Kidney (tissue), 13 donors: ENCODE measurements at regions not wholly inside any gene's neighbourhood (a gene's known extent, or its start where the extent isn't known, plus 50 kb on each side); places are given as distances from the start of the nearest gene placed in this dataset.

Experiments
- DNase-seq, 5 donors: peaks; one replicate each; pipeline ENCODE4 v3.0.0-alpha.2; 2013 to 2020
- FAIRE-seq: peaks from 2 replicates; lab custom pipeline; 2012; peaks lifted over from hg19 to GRCh38; lab: Jason Lieb, UNC
- H3K27ac ChIP-seq, 2 donors: one replicate each; pipeline ENCODE4 v1.7.0; 2013; ENCODE audit warnings: low read depth in 2 of 2, low read length in 2 of 2, inconsistent platforms in 1 of 2
- H3K27me3 ChIP-seq: one replicate; pipeline ENCODE4 v1.7.1; 2013; ENCODE audit warnings: low read length, inconsistent platforms; ENCODE audit not compliant: control insufficient read depth, insufficient read depth
- H3K36me3 ChIP-seq, 3 donors: one replicate each; pipeline versions ENCODE4 v1.7.0 to v1.7.1; 2013; ENCODE audit warnings: low read length in 3 of 3, control low read depth in 1 of 3, inconsistent platforms in 1 of 3; ENCODE audit not compliant: insufficient read depth in 3 of 3, control insufficient read depth in 2 of 3
- H3K4me1 ChIP-seq, 3 donors: one replicate each; pipeline versions ENCODE4 v1.7.0 to v1.7.1; 2013; ENCODE audit warnings: low read length in 3 of 3, inconsistent platforms in 1 of 3, low read depth in 1 of 3; ENCODE audit not compliant: control insufficient read depth in 2 of 3, insufficient read depth in 2 of 3
- H3K4me3 ChIP-seq, 3 donors: one replicate each; pipeline versions ENCODE4 v1.7.0 to v1.8.1; 2013; ENCODE audit warnings: low read length in 3 of 3, control low read depth in 1 of 3, inconsistent platforms in 1 of 3
- H3K9ac ChIP-seq, 3 donors: one replicate each; pipeline versions ENCODE4 v1.7.0 to v1.7.1; 2013; ENCODE audit warnings: low read length in 3 of 3, control low read depth in 1 of 3, inconsistent platforms in 1 of 3
- H3K9me3 ChIP-seq, 3 donors: one replicate each; pipeline versions ENCODE4 v1.7.0 to v1.7.1; 2013; ENCODE audit warnings: low read length in 3 of 3, control low read depth in 1 of 3, inconsistent platforms in 1 of 3; ENCODE audit not compliant: control insufficient read depth in 2 of 3, insufficient read depth in 1 of 3
- CTCF ChIP-seq: IDR thresholded peaks from 3 replicates; pipeline ENCODE4 v1.5.1; 2012; ENCODE audit warnings: mild to moderate bottlenecking, moderate library complexity, borderline replicate concordance; ENCODE audit not compliant: insufficient read depth; ENCODE audit errors: extremely low read depth
- intact Hi-C: fragments of 100-400 bp; cut with DNase I; formaldehyde crosslinking; loops from one replicate; pipeline ENCODE4 v1.11.1; 2022
- donor health status: control.
- donor health status: control.
- donor health status: control.
- donor health status: control.
- donor health status: control.
- donor health status: DM: yes; HTN: yes; CAD: no.
- donor health status: Normal renal cell carcinoma (clear cell type).

- no peak overlapping the region for H3K4me3 ChIP-seq
- H3K9me3 ChIP-seq: peaks cover 0 to 2% (median 0%) of the 10 kb centered on the region in 3 donors
- TF ChIP-seq CTCF: no peak
- no peak overlapping the region for H3K27ac ChIP-seq
- no peak for FAIRE-seq
- H3K27me3 ChIP-seq: no peaks in the 10 kb centered on the region
- no peaks in the 10 kb centered on the region for H3K36me3 ChIP-seq
- no peaks in the 10 kb centered on the region for H3K4me1 ChIP-seq
- no peak overlapping the region for H3K9ac ChIP-seq
- intact Hi-C loops: no loop called here
- DNase-seq: peak in 1 of 5 donors; percentile 4
These were observed 369.4 kb upstream of the IMPG1 start for GRCh38 chr6:76441875-76442274.

GRCh38 chr6:76439811-76440210 lies 367.3 kb upstream of the IMPG1 start:
- Histone ChIP-seq H3K27ac (no peak overlapping the region), H3K9ac (no peak overlapping the region), H3K4me1 (no peaks in the 10 kb centered on the region), H3K9me3 (no peaks in the 10 kb centered on the region), H3K36me3 (no peaks in the 10 kb centered on the region), H3K4me3 (no peak overlapping the region), H3K27me3 (no peaks in the 10 kb centered on the region)
- FAIRE-seq (no peak), DNase-seq (no peak)
- no peak for TF ChIP-seq CTCF
- intact Hi-C loops: no loop called here

- no peak for TF ChIP-seq CTCF
- H3K4me3 ChIP-seq: no peak overlapping the region
- H3K27ac ChIP-seq: no peak overlapping the region
- H3K9ac ChIP-seq: no peak overlapping the region
- DNase-seq (no peak), FAIRE-seq (peak; percentile 50)
- intact Hi-C loops: no loop called here
- no peaks in the 10 kb centered on the region for H3K36me3 ChIP-seq
- H3K27me3 ChIP-seq: no peaks in the 10 kb centered on the region
- H3K9me3 ChIP-seq: no peaks in the 10 kb centered on the region
- no peaks in the 10 kb centered on the region for H3K4me1 ChIP-seq
These were observed 366.3 kb upstream of the IMPG1 start for GRCh38 chr6:76438768-76439167.

- no peak for FAIRE-seq
- TF ChIP-seq CTCF: no peak
- Histone ChIP-seq H3K4me1 (no peaks in the 10 kb centered on the region), H3K4me3 (no peak overlapping the region), H3K27me3 (no peaks in the 10 kb centered on the region), H3K27ac (no peak overlapping the region), H3K9ac (no peak overlapping the region), H3K36me3 (no peaks in the 10 kb centered on the region), H3K9me3 (no peaks in the 10 kb centered on the region)
- no peak for DNase-seq
- intact Hi-C loops: no loop called here
These were observed 362.7 kb upstream of the IMPG1 start for GRCh38 chr6:76435174-76435573.
